Activated CD4-positive, alpha-beta T cell treated with anti-CD3 and anti-CD28 coated beads, Interleukin-10, Interleukin-2, amounts not matched to agents 100 ng/mL and 50 ng/mL, durations not matched to agents 16 hours and 8 hours (primary cell): ENCODE measurements at regions not wholly inside any gene's neighbourhood (a gene's known extent, or its start where the extent isn't known, plus 50 kb on each side); places are given as distances from the start of the nearest gene placed in this dataset.
"Not testable (repeated sequence)": the region's sequence is repeated elsewhere in the genome, so short reads cannot be mapped to it uniquely, and the experiment has no call there.

ENCODE experiments used
- DNase-seq: peaks from one replicate; pipeline ENCODE4 v3.0.0-alpha.2; 2020

DNA sequence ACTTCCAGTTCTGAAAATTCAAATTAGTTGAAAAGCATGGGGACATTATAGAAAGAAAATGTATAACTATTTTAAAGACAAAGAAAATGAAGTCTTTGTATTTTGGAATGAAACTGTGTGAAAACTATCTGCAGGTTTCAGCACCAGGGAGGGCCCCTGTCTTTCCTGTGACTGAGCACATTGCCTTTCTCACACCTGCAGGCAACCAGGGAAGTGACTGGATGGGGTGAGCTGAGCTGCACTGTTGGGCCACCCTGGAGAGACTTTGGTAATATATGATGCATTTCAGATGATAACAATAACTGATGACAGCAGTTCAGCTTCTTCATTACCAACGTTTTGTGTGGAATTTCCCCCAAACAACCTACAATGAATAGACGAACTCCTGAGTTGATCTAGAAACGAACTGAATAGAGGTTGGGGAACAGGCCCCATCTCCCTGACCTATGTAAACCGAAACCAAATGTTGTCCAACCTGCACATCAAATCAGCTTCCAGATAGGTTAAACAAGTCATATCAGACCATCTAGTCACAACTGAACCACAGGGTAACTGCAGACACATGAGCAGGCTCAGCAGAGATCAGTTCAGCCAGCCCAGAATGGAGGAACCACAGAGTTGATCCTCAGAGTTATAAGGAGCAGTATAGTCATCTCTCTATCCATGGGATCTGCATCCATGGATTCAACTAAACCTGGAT lies 1402.2 kb downstream of the RPIA start:
- not testable (repeated sequence) for DNase-seq

GRCh38 chr2:90097617-90098016 lies 1406.1 kb downstream of the RPIA start:
- not testable (repeated sequence) for DNase-seq

DNA sequence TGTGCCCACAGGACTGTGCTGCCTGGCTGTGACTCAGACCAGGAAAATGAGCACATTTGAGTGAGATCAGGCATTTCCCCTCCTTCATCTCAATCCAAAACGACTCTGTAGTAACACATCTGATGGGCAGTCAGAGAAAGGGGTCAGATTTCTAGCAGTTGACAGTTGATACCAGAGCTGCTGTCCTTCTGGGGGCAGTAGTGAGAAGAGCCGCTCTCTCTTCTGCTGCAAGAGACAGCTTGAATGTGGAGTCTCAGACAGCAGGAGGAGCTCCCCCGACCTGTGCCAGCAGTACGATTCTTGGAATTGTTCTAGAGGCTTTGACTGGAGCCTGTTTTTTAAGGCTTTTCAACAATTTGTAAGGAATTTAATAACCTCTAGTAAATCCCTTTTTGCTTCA lies 1413.7 kb downstream of the RPIA start:
- not testable (repeated sequence) for DNase-seq

- DNase-seq: not testable (repeated sequence)
Observed at GRCh38 chr2:90123409-90123808, 1431.9 kb downstream of the RPIA start.

- not testable (repeated sequence) for DNase-seq
Observed at GRCh38 chr2:90139046-90139445, 1447.6 kb downstream of the RPIA start.

- not testable (repeated sequence) for DNase-seq
Observed at GRCh38 chr2:90141558-90141957, 1450.1 kb downstream of the RPIA start.

DNA sequence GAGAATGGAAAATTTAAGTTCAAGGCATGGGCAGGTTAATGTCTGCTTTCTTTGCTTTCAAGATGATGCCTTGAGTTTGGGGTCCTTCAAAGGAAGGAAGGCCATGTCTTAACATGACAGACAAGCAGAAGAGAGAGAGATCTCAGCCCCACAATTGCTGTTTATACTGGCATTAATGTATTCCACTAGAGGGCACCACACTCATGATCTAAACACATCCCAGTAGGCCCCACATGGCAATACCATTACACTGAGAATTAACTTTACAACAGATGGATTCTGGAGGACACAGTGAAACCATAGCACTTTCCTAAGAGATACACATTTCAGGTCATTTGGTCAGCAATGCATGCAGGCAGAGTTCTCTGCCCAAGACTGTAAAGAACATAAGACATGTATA lies 1460.3 kb downstream of the RPIA start:
- DNase-seq: not testable (repeated sequence)

- DNase-seq: not testable (repeated sequence)
Observed at GRCh38 chr2:90170978-90171377, 1479.5 kb downstream of the RPIA start.

DNA sequence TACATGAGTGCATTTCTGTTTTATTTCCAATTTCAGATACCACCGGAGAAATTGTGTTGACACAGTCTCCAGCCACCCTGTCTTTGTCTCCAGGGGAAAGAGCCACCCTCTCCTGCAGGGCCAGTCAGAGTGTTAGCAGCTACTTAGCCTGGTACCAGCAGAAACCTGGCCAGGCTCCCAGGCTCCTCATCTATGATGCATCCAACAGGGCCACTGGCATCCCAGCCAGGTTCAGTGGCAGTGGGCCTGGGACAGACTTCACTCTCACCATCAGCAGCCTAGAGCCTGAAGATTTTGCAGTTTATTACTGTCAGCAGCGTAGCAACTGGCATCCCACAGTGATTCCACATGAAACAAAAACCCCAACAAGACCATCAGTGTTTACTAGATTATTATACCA lies 1481.6 kb downstream of the RPIA start:
- not testable (repeated sequence) for DNase-seq

GRCh38 chr2:90179591-90179990 lies 1488.1 kb downstream of the RPIA start:
- DNase-seq: not testable (repeated sequence)

GRCh38 chr2:90207454-90208058 lies 1516.1 kb downstream of the RPIA start:
- DNase-seq: peak; percentile 13

DNA sequence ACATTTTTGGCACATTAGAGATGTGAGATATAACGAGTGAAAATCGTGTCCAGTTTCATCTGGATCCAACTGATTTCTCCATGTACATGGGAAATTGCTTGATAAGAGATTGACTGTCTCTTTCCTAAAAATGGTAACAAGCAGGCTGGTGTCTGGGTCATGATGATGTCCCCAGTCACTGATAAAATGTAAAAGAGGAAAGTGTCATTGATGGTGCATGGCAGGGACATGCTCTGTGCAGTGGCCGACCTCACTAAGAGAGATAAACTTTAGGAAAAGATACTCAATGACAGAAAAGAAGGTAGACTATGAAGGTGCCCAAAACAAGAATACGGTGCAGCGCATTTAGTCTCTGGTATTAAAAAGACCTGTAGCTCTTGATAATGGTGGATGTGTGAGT lies 1517.5 kb downstream of the RPIA start:
- no peak for DNase-seq

GRCh38 chr2:90209806-90210205 lies 1518.3 kb downstream of the RPIA start:
- no peak for DNase-seq

GRCh38 chr2:90215880-90216279 lies 1524.4 kb downstream of the RPIA start:
- not testable (repeated sequence) for DNase-seq

GRCh38 chr2:90216801-90217200 lies 1525.3 kb downstream of the RPIA start:
- DNase-seq: not testable (repeated sequence)

GRCh38 chr2:90218534-90218933 lies 1527.1 kb downstream of the RPIA start:
- not testable (repeated sequence) for DNase-seq

GRCh38 chr2:90220623-90221299 lies 1529.3 kb downstream of the RPIA start:
- not testable (repeated sequence) for DNase-seq

DNA sequence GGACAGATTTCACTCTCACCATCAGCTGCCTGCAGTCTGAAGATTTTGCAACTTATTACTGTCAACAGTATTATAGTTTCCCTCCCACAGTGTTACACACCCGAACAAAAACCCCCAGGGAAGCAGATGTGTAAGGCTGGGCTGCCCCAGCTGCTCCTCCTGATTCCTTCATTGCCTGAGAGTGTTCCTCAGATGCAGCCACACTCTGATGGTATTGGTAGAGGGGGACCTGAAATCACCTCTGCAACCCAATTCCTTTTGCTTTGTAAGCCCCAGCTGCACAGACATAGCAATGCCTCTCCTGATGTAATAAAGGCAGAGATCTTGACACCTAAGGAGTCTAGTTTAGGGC lies 1529.8 kb downstream of the RPIA start:
- DNase-seq: no peak

GRCh38 chr2:90224767-90225166 lies 1533.3 kb downstream of the RPIA start:
- not testable (repeated sequence) for DNase-seq

- DNase-seq: not testable (repeated sequence)
Observed at GRCh38 chr2:90226465-90227072, 1535.1 kb downstream of the RPIA start.

DNA sequence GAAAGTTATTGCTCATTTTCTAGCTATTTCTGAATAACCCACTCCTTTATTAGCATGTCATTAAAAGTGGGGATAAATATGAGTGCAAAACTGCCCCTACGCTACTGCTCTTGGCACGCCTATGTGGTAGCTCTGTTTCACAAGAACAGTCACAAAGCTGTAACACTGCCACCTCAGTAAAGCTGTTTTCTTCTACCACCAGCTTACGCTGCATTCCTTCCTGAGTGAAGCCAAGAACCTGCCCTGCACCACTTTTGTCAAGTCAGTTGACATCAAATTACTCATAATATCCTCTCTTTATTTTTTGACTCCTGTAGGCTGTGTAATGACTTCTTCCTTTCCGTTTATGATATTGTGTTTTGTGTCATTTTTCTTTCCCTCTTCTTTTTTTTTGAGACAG lies 1539.7 kb downstream of the RPIA start:
- not testable (repeated sequence) for DNase-seq

GRCh38 chr2:90235452-90235851 lies 1544.0 kb downstream of the RPIA start:
- DNase-seq: not testable (repeated sequence)

GRCh38 chr2:90237923-90238361 lies 1546.5 kb downstream of the RPIA start:
- DNase-seq: peak; percentile 19
